HEK293 (cell line): ENCODE measurements at regions not wholly inside any gene's neighbourhood (a gene's known extent, or its start where the extent isn't known, plus 50 kb on each side); places are given as distances from the start of the nearest gene placed in this dataset.

Source experiments
- CTCF ChIA-PET: fragments of 350-600 bp; formaldehyde crosslinking; extraction: SDS; loops from one replicate; lab custom pipeline; 2021; ENCODE audit warnings: antibody characterized with exemption; lab: Yijun Ruan, JAX
- POLR2A ChIA-PET: fragments of 300-600 bp; formaldehyde crosslinking; extraction: SDS; loops from one replicate; lab custom pipeline; 2020; ENCODE audit warnings: antibody characterized with exemption, inconsistent platforms; lab: Yijun Ruan, JAX
- H3K27ac ChIP-seq: fragments of 200-500 bp; sonication (Bioruptor generic); 2 replicates; pipeline ENCODE4 v1.5.1; 2014; ENCODE audit warnings: low read depth, low read length, control low read depth, inconsistent platforms; ENCODE audit errors: extremely low read depth
- H3K36me3 ChIP-seq, 2 experiments: fragments of 200-500 bp in 1 of 2; sonication (Bioruptor generic) in 1 of 2; 1 replicate in 1 of 2; 2 replicates in 1 of 2; pipeline ENCODE4 v1.5.1; 2014 to 2017; ENCODE audit warnings: inconsistent platforms in 2 of 2, low read length in 2 of 2; ENCODE audit not compliant: control insufficient read depth in 2 of 2, insufficient read depth in 1 of 2
- H3K4me1 ChIP-seq: fragments of 200-500 bp; sonication (Bioruptor generic); 2 replicates; pipeline ENCODE4 v1.5.1; 2014; ENCODE audit warnings: mild to moderate bottlenecking, low read length, inconsistent platforms; ENCODE audit not compliant: control insufficient read depth, insufficient read depth
- H3K4me3 ChIP-seq: 2 replicates; pipeline ENCODE4 v1.5.1; 2011; ENCODE audit warnings: low read depth, mild to moderate bottlenecking, control low read depth, low read length, moderate library complexity
- H3K9me3 ChIP-seq: fragments of 200-500 bp; sonication (Bioruptor generic); 2 replicates; pipeline ENCODE4 v1.5.1; 2014; ENCODE audit warnings: low read depth, low read length, inconsistent platforms; ENCODE audit not compliant: control insufficient read depth, insufficient read depth
- MEIS1 ChIP-seq: sonication (generic); formaldehyde crosslinking; IDR thresholded peaks from 2 replicates; pipeline ENCODE4 v1.8.1; 2022; ENCODE audit warnings: missing genetic modification reagents, mild to moderate bottlenecking, borderline replicate concordance
- PRDM4 ChIP-seq: fragments of 450-650 bp; formaldehyde crosslinking; IDR thresholded peaks from 2 replicates; pipeline ENCODE4 v1.5.1; 2017; ENCODE audit warnings: missing biosample characterization, missing genetic modification characterization
- TSHZ1 ChIP-seq: fragments of 450-650 bp; formaldehyde crosslinking; IDR thresholded peaks from 2 replicates; pipeline ENCODE4 v1.5.1; 2016; ENCODE audit warnings: missing biosample characterization, missing genetic modification characterization, borderline replicate concordance
- ZBTB8A ChIP-seq: fragments of 450-650 bp; formaldehyde crosslinking; IDR thresholded peaks from 2 replicates; pipeline ENCODE4 v1.5.1; 2016; ENCODE audit warnings: missing biosample characterization, missing genetic modification characterization
- ZEB2 ChIP-seq: fragments of 450-650 bp; formaldehyde crosslinking; IDR thresholded peaks from 2 replicates; pipeline ENCODE4 v1.5.1; 2016; ENCODE audit warnings: missing biosample characterization, missing genetic modification characterization
- ZFHX2 ChIP-seq: fragments of 450-650 bp; formaldehyde crosslinking; conservative IDR thresholded peaks from 2 replicates; pipeline ENCODE4 v1.5.1; 2016; ENCODE audit warnings: missing biosample characterization, missing genetic modification characterization
- ZNF133 ChIP-seq: fragments of 450-650 bp; formaldehyde crosslinking; IDR thresholded peaks from 2 replicates; pipeline ENCODE4 v1.5.1; 2016; ENCODE audit warnings: missing biosample characterization, missing genetic modification characterization
- ZNF140 ChIP-seq: fragments of 450-650 bp; formaldehyde crosslinking; IDR thresholded peaks from 2 replicates; pipeline ENCODE4 v1.5.1; 2016; ENCODE audit warnings: missing biosample characterization, missing genetic modification characterization
- ZNF169 ChIP-seq: fragments of 450-650 bp; formaldehyde crosslinking; IDR thresholded peaks from 2 replicates; pipeline ENCODE4 v1.5.1; 2016; ENCODE audit warnings: missing biosample characterization, missing genetic modification characterization
- ZNF18 ChIP-seq: fragments of 450-650 bp; formaldehyde crosslinking; IDR thresholded peaks from 2 replicates; pipeline ENCODE4 v1.5.1; 2016; ENCODE audit warnings: missing biosample characterization, missing genetic modification characterization
- ZNF223 ChIP-seq: fragments of 450-650 bp; formaldehyde crosslinking; IDR thresholded peaks from 2 replicates; pipeline ENCODE4 v1.5.1; 2016; ENCODE audit warnings: missing biosample characterization, missing genetic modification characterization
- ZNF354C ChIP-seq: fragments of 450-650 bp; formaldehyde crosslinking; IDR thresholded peaks from 2 replicates; pipeline ENCODE4 v1.5.1; 2016; ENCODE audit warnings: missing biosample characterization, missing genetic modification characterization, low read depth, borderline replicate concordance
- ZNF398 ChIP-seq: fragments of 450-650 bp; formaldehyde crosslinking; IDR thresholded peaks from 2 replicates; pipeline ENCODE4 v1.5.1; 2017; ENCODE audit warnings: missing biosample characterization, missing genetic modification characterization
- ZNF544 ChIP-seq: fragments of 450-650 bp; formaldehyde crosslinking; IDR thresholded peaks from 2 replicates; pipeline ENCODE4 v1.5.0; 2017; ENCODE audit warnings: missing biosample characterization, missing genetic modification characterization
- ZNF548 ChIP-seq: fragments of 450-650 bp; formaldehyde crosslinking; IDR thresholded peaks from 2 replicates; pipeline ENCODE4 v1.5.1; 2016; ENCODE audit warnings: missing biosample characterization, missing genetic modification characterization
- ZNF560 ChIP-seq: fragments of 450-650 bp; formaldehyde crosslinking; IDR thresholded peaks from 2 replicates; pipeline ENCODE4 v1.5.1; 2017; ENCODE audit warnings: missing biosample characterization, missing genetic modification characterization, borderline replicate concordance
- ZNF600 ChIP-seq: fragments of 450-650 bp; formaldehyde crosslinking; IDR thresholded peaks from 2 replicates; pipeline ENCODE4 v1.5.1; 2016; ENCODE audit warnings: missing biosample characterization, missing genetic modification characterization
- ZNF660 ChIP-seq: fragments of 450-650 bp; IDR thresholded peaks from 2 replicates; pipeline ENCODE4 v1.5.1; 2018; ENCODE audit warnings: missing biosample characterization, mild to moderate bottlenecking, missing genetic modification characterization
- ZNF670 ChIP-seq: fragments of 450-650 bp; formaldehyde crosslinking; IDR thresholded peaks from 2 replicates; pipeline ENCODE4 v1.5.1; 2016; ENCODE audit warnings: missing biosample characterization, missing genetic modification characterization, low read depth
- ZNF701 ChIP-seq: fragments of 450-650 bp; formaldehyde crosslinking; IDR thresholded peaks from 2 replicates; pipeline ENCODE4 v1.5.1; 2016; ENCODE audit warnings: missing biosample characterization, missing genetic modification characterization
- ZNF704 ChIP-seq: fragments of 450-650 bp; formaldehyde crosslinking; IDR thresholded peaks from 2 replicates; pipeline ENCODE4 v1.5.1; 2016; ENCODE audit warnings: missing biosample characterization, missing genetic modification characterization
- ZNF791 ChIP-seq: fragments of 450-650 bp; formaldehyde crosslinking; IDR thresholded peaks from 2 replicates; pipeline ENCODE4 v1.5.1; 2016; ENCODE audit warnings: missing biosample characterization, missing genetic modification characterization
- ZSCAN30 ChIP-seq: fragments of 450-650 bp; IDR thresholded peaks from 2 replicates; pipeline ENCODE4 v1.5.1; 2018; ENCODE audit warnings: missing biosample characterization, mild to moderate bottlenecking, missing genetic modification characterization, moderate library complexity
- ZXDB ChIP-seq: fragments of 450-650 bp; formaldehyde crosslinking; IDR thresholded peaks from 2 replicates; pipeline ENCODE4 v1.5.1; 2016; ENCODE audit warnings: missing biosample characterization, missing genetic modification characterization

GRCh38 chr10:59537501-59537900, 172.1 kb downstream of the SLC16A9 start:
- Histone ChIP-seq H3K27ac (no peak overlapping the region), H3K9me3 (no peaks in the 10 kb centered on the region), H3K4me3 (no peak overlapping the region), H3K4me1 (no peaks in the 10 kb centered on the region), H3K36me3 (no peaks in the 10 kb centered on the region)
- ChIA-PET POLR2A (no interaction called here), CTCF (no interaction called here)
- TF ChIP-seq ZNF701 (tag by site-specific recombination) (no peak), MEIS1 (CRISPR knock-in tag) (no peak), ZNF600 (tag by site-specific recombination) (no peak), ZNF560 (no peak), ZEB2 (no peak), ZNF544 (tag by site-specific recombination) (no peak), ZNF660 (no peak), ZNF398 (tag by site-specific recombination) (no peak), ZNF704 (tag by site-specific recombination) (no peak), ZNF18 (tag by site-specific recombination) (no peak), ZNF169 (tag by site-specific recombination) (no peak), ZNF670 (tag by site-specific recombination) (no peak), ZNF223 (tag by site-specific recombination) (no peak), ZBTB8A (tag by site-specific recombination) (no peak)

GRCh38 chr10:59536167-59537014, 173.3 kb downstream of the SLC16A9 start:
- Histone ChIP-seq H3K36me3 (no peaks in the 10 kb centered on the region), H3K4me1 (no peaks in the 10 kb centered on the region), H3K9me3 (no peaks in the 10 kb centered on the region), H3K4me3 (no peak overlapping the region), H3K27ac (no peak overlapping the region)
- TF ChIP-seq ZNF791 (tag by site-specific recombination) (no peak), ZFHX2 (no peak), ZXDB (no peak), ZNF548 (tag by site-specific recombination) (no peak), PRDM4 (tag by site-specific recombination) (no peak), ZNF133 (tag by site-specific recombination) (no peak), ZSCAN30 (no peak), ZNF354C (tag by site-specific recombination) (no peak), TSHZ1 (no peak), ZNF140 (tag by site-specific recombination) (no peak)
- POLR2A ChIA-PET, result no interaction called here
- CTCF ChIA-PET, result no interaction called here
